Iris pigment epithelial cell (primary cell): ENCODE measurements at regions not wholly inside any gene's neighbourhood (a gene's known extent, or its start where the extent isn't known, plus 50 kb on each side); places are given as distances from the start of the nearest gene placed in this dataset.
"Not testable (repeated sequence)": the region's sequence is repeated elsewhere in the genome, so short reads cannot be mapped to it uniquely, and the experiment has no call there.

Experiments
- DNase-seq: peaks from one replicate; pipeline ENCODE4 v3.0.0-alpha.2; 2011; ENCODE audit warnings: low read depth

DNA sequence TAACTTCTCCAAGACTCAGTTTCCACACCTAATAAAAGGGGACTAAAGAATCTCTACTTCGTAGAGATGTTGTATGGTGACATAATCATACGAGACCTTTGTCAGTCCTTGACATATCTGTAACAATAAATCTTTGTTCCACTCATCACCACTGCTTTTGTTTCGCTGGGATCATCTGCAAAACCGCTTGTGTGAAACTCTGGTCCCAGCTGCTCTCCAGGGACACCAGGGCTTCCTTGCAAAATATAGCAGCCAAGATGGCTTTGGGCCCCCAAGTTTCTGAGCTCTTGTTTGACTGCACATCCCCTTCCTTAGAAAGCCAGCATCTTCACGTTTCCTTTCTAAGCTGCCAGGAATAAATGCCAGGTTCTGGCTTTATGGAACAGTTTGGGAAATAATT lies 110.5 kb upstream of the RRN3 start:
- DNase-seq, result not testable (repeated sequence)

DNA sequence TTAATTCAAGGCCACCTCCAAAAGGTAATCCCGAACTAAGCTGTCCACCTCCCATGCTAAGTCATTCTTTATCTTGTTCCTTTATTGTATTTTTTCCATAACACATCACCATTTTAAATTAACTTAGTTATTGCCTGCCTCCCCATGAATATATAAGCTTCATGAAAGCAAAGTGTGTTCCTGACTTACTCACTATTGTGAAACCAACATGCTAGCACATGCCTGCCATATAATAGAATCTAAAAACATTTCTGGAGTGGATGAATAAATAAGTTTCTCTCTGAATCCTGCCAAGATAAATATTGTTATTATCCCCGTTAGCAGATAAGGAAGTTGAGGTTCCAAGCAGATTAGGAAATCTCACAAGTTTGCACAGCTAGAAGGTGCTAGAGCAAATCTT lies 98.7 kb upstream of the RRN3 start:
- DNase-seq, result peak; percentile 15

DNA sequence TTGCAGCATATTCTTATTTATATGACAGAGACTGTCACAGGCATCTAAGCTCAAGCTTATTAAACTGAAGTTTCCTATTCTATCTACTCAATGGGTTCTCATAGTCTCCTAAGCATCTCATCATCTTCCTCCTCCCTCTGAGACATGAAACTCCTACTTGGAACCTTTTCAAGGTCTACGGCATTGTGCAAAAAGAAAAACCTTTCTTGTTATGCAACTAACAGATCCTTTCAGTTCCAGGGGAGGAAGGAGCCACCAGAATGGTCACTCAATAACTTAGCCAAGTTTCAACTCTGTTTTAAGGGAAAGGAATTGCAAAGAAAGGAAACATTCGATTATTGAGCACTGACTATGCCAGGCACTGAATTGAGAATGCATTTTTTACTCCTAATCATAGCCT lies 98.1 kb upstream of the RRN3 start:
- not testable (repeated sequence) for DNase-seq

DNA sequence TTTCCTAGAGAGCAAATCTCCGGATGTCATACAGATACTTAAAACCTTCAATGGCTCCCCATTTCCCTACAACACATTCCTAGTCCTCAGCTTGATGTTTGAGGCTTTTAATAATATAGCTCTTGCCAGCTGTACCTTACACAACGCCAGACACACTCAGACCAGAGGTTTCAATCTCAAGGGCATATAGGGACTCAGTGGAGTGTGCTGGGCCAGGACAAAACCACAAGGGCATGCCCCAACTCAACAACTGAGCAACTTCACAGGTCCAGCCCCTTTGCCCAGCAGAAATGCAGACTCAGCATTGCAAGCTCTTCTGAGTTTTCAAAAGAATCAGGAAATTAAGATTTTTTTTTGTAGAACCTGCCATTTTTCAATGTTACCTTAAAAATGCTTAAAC lies 95.4 kb upstream of the RRN3 start:
- DNase-seq, result not testable (repeated sequence)
